22Rv1 (cell line): ENCODE measurements at regions not wholly inside any gene's neighbourhood (a gene's known extent, or its start where the extent isn't known, plus 50 kb on each side); places are given as distances from the start of the nearest gene placed in this dataset.
"Not testable (repeated sequence)": the region's sequence is repeated elsewhere in the genome, so short reads cannot be mapped to it uniquely, and the experiment has no call there.

Experiments used
- ZFX ChIP-seq: fragments of 450-650 bp; IDR thresholded peaks from 2 replicates; pipeline ENCODE4 v1.6.1; 2017; ENCODE audit warnings: antibody characterized with exemption, borderline replicate concordance
- TF ChIP-seq, protein P1 (sequence below): fragments of 450-650 bp; IDR thresholded peaks from 2 replicates; pipeline ENCODE4 v1.5.1; 2017; ENCODE audit warnings: mild to moderate bottlenecking

GRCh38 chr2:89234818-89235466, 543.5 kb downstream of the RPIA start:
- TF ChIP-seq, protein P1, sequence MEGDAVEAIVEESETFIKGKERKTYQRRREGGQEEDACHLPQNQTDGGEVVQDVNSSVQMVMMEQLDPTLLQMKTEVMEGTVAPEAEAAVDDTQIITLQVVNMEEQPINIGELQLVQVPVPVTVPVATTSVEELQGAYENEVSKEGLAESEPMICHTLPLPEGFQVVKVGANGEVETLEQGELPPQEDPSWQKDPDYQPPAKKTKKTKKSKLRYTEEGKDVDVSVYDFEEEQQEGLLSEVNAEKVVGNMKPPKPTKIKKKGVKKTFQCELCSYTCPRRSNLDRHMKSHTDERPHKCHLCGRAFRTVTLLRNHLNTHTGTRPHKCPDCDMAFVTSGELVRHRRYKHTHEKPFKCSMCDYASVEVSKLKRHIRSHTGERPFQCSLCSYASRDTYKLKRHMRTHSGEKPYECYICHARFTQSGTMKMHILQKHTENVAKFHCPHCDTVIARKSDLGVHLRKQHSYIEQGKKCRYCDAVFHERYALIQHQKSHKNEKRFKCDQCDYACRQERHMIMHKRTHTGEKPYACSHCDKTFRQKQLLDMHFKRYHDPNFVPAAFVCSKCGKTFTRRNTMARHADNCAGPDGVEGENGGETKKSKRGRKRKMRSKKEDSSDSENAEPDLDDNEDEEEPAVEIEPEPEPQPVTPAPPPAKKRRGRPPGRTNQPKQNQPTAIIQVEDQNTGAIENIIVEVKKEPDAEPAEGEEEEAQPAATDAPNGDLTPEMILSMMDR, result not testable (repeated sequence)
- not testable (repeated sequence) for TF ChIP-seq ZFX
